ENCODE measurements at regions not wholly inside any gene's neighbourhood (a gene's known extent, or its start where the extent isn't known, plus 50 kb on each side); places are given as distances from the start of the nearest gene placed in this dataset.

DNA sequence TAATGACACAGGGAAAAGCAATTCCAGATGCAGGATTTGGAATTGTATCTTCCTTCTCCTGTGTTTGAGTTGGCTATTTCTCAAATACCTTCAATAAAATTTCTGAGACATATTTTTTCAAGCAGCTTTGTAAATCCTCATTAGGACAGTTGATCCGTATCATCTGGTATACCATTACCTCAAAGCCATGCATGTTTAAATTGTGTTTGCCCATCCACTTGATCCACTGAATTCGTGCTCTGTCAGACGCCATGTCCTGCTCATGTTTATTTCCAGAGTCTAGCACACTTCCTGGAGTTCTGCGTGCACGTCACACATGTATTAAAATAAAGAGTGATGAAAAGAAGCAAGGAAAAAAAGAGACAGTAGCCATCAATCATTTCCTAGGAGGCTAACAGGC lies 141.8 kb upstream of the CDC14C start:
- Histone ChIP-seq H2BK12ac (ENCODE audit: low read depth, low read length) (no peak overlapping the region), H3K23ac (ENCODE audit: insufficient read length) (no peak overlapping the region), H4K5ac (ENCODE audit: insufficient read length, low read depth, low read length) (no peak overlapping the region), H3K18ac (ENCODE audit: extremely low read depth, low read length) (no peak overlapping the region), H3K27ac (ENCODE audit: low read depth, low read length) (no peak overlapping the region), H3K56ac (replicated peaks; ENCODE audit: insufficient read length, low read depth, low read length) (no peak overlapping the region), H2AK5ac (ENCODE audit: low read depth, low read length) (no peak overlapping the region), H4K91ac (replicated peaks; ENCODE audit: insufficient read length, low read length) (no peak overlapping the region), H3K23me2 (ENCODE audit: low read depth, low read length) (no peaks in the 10 kb centered on the region), H2BK5ac (ENCODE audit: low read depth, low read length) (no peak overlapping the region), H4K8ac (ENCODE audit: extremely low read depth, insufficient read depth, low read length) (no peak overlapping the region), H2BK15ac (ENCODE audit: low read length) (no peak overlapping the region), H3K36me3 (ENCODE audit: control insufficient read depth in 2 of 4, insufficient read depth in 4 of 4, low read length in 3 of 4) (no peaks in the 10 kb centered on the region), H2BK120ac (replicated peaks; ENCODE audit: low read depth, low read length) (no peak overlapping the region), H3K4ac (replicated peaks; ENCODE audit: insufficient read length, low read depth, low read length) (no peak overlapping the region), H3K14ac (ENCODE audit: insufficient read length) (no peak overlapping the region), H3K4me2 (ENCODE audit: insufficient read depth in 1 of 2, low read depth in 2 of 2, low read length in 2 of 2) (no peak overlapping the region), H3K4me1 (replicated peaks in 1 of 4; ENCODE audit: control insufficient read depth in 3 of 4, insufficient read depth in 4 of 4, low read length in 3 of 4) (no peaks in the 10 kb centered on the region), H3K27me3 (replicated peaks in 1 of 4; ENCODE audit: control insufficient read depth in 3 of 4, extremely low read depth in 1 of 4, insufficient read depth in 3 of 4, low read length in 3 of 4) (no peaks in the 10 kb centered on the region), H4K20me1 (replicated peaks in 1 of 2; ENCODE audit: control insufficient read depth in 1 of 2, insufficient read depth in 2 of 2, low read length in 2 of 2) (no peaks in the 10 kb centered on the region), H2BK20ac (ENCODE audit: low read length) (no peak overlapping the region), H3K9me3 (ENCODE audit: insufficient read depth in 2 of 2, low read depth in 1 of 2, low read length in 1 of 2) (0 out of 4 replicates have a peak, but pooled peaks cover 0 to 11% of the 10 kb centered on the region in 2 experiments), H2AFZ (ENCODE audit: low read length) (no peak overlapping the region), H3K79me2 (ENCODE audit: control insufficient read depth in 1 of 2, insufficient read depth in 2 of 2, low read length in 2 of 2) (no peaks in the 10 kb centered on the region), H3K79me1 (ENCODE audit: low read depth, low read length) (no peaks in the 10 kb centered on the region), H3K9ac (replicated peaks in 1 of 4; ENCODE audit: extremely low read depth in 1 of 4, low read depth in 3 of 4, low read length in 3 of 4) (no peak overlapping the region), H3K4me3 (ENCODE audit: extremely low read depth in 1 of 4, insufficient read depth in 2 of 4, low read depth in 3 of 4, low read length in 4 of 4) (no peak overlapping the region)
- WGBS, 2 experiments (ENCODE audit: extremely low coverage in 1 of 2, insufficient coverage in 1 of 2, insufficient read length in 1 of 2, insufficient replicate concordance in 2 of 2, low coverage in 1 of 2, low lambda C conversion rate in 2 of 2, missing lambda C conversion rate in 1 of 2): 87% methylated on average over 5 of the region's 5 CpGs; no CpG with 5 or more reads in 1 of the 2 experiments
- no peak for FAIRE-seq
- ChIA-PET POLR2A (ENCODE audit: partially characterized antibody) (no interaction called here), CTCF (ENCODE audit: partially characterized antibody) (no interaction called here)
- TF ChIP-seq NANOG (IDR thresholded peaks at IDR 0.05; ENCODE audit: insufficient read depth, low read depth, low read length, poor library complexity, severe bottlenecking) (no peak), SP1 (IDR thresholded peaks at IDR 0.05; ENCODE audit: low read depth, low read length) (no peak), CHD2 (IDR thresholded peaks at IDR 0.05; ENCODE audit: low read length) (no peak), CEBPB (IDR thresholded peaks at IDR 0.05; ENCODE audit: low read depth, low read length) (no peak), EP300 (IDR thresholded peaks at IDR 0.05; ENCODE audit: borderline replicate concordance in 1 of 2, low read depth in 2 of 2, low read length in 2 of 2) (no peak), TEAD4 (IDR thresholded peaks at IDR 0.05; ENCODE audit: low read depth, low read length) (no peak)
- DNase-seq (ENCODE audit: low read depth in 1 of 2, low spot score in 2 of 2): no peak
